COLO668 (cell line): ENCODE measurements at regions not wholly inside any gene's neighbourhood (a gene's known extent, or its start where the extent isn't known, plus 50 kb on each side); places are given as distances from the start of the nearest gene placed in this dataset.

Experiments used
- DNase-seq: peaks from one replicate; lab custom pipeline; 2025; ENCODE audit not compliant: unreplicated experiment; lab: John Stamatoyannopoulos, UW

GRCh38 chr5:124796495-124796894 lies 50.1 kb upstream of the ZNF608 start:
- no peak for DNase-seq

- no peak for DNase-seq
Measured at GRCh38 chr5:124797665-124798087, 51.2 kb upstream of the ZNF608 start.

GRCh38 chr5:124798890-124799289 lies 52.5 kb upstream of the ZNF608 start:
- no peak for DNase-seq

- no peak for DNase-seq
Measured at GRCh38 chr5:124801551-124801950, 55.1 kb upstream of the ZNF608 start.

GRCh38 chr5:124803617-124804323 lies 57.3 kb upstream of the ZNF608 start:
- DNase-seq: no peak

- no peak for DNase-seq
Measured at GRCh38 chr5:124806026-124806372, 59.6 kb upstream of the ZNF608 start.

GRCh38 chr5:124806373-124807077 lies 60.1 kb upstream of the ZNF608 start:
- DNase-seq: peak; percentile 82

- DNase-seq: no peak
Measured at GRCh38 chr5:124808842-124809268, 62.4 kb upstream of the ZNF608 start.

- no peak for DNase-seq
Measured at GRCh38 chr5:124810396-124811006, 64.1 kb upstream of the ZNF608 start.

- no peak for DNase-seq
Measured at GRCh38 chr5:124812771-124813358, 66.4 kb upstream of the ZNF608 start.

GRCh38 chr5:124816381-124816780 lies 69.9 kb upstream of the ZNF608 start:
- no peak for DNase-seq

- no peak for DNase-seq
Measured at GRCh38 chr5:124819201-124819600, 72.8 kb upstream of the ZNF608 start.

- no peak for DNase-seq
Measured at GRCh38 chr5:124822647-124823046, 76.2 kb upstream of the ZNF608 start.

GRCh38 chr5:124823380-124823779 lies 76.9 kb upstream of the ZNF608 start:
- DNase-seq: no peak

- DNase-seq: no peak
Measured at GRCh38 chr5:124824637-124825158, 78.3 kb upstream of the ZNF608 start.

- no peak for DNase-seq
Measured at GRCh38 chr5:124825250-124825982, 79.0 kb upstream of the ZNF608 start.

- DNase-seq: no peak
Measured at GRCh38 chr5:124825983-124826337, 79.5 kb upstream of the ZNF608 start.

GRCh38 chr5:124828731-124829234 lies 82.3 kb upstream of the ZNF608 start:
- DNase-seq: no peak

- no peak for DNase-seq
Measured at GRCh38 chr5:124831687-124832240, 85.3 kb upstream of the ZNF608 start.

GRCh38 chr5:124832510-124832909 lies 86.1 kb upstream of the ZNF608 start:
- no peak for DNase-seq
